Upper lobe of left lung (tissue), 4 donors: ENCODE measurements at regions not wholly inside any gene's neighbourhood (a gene's known extent, or its start where the extent isn't known, plus 50 kb on each side); places are given as distances from the start of the nearest gene placed in this dataset.

ENCODE experiments used
- CTCF ChIP-seq, 6 experiments: fragments of 450-650 bp in 4 of 6; fragments of 200-600 bp in 2 of 6; sonication (generic) in 2 of 6; IDR thresholded peaks; one replicate each; pipeline ENCODE4 v1.5.1; 2016 to 2019; ENCODE audit warnings: antibody characterized with exemption in 6 of 6
- POLR2A ChIP-seq, 4 donors: fragments of 450-650 bp; IDR thresholded peaks; one replicate each; pipeline ENCODE4 v1.5.1; 2016 to 2017; ENCODE audit warnings: antibody characterized with exemption in 4 of 4, mild to moderate bottlenecking in 2 of 4

- TF ChIP-seq CTCF (IDR thresholded peaks at IDR 0.05): no peak
- TF ChIP-seq POLR2A (IDR thresholded peaks at IDR 0.05): no peak
Measured at GRCh38 chr4:186958726-186959350, 235.2 kb upstream of the FAT1 start.
